ENCODE measurements at regions not wholly inside any gene's neighbourhood (a gene's known extent, or its start where the extent isn't known, plus 50 kb on each side); places are given as distances from the start of the nearest gene placed in this dataset.

- TF ChIP-seq CTCF (IDR thresholded peaks at IDR 0.05), result no peak
- no peak for TF ChIP-seq JUN (CRISPR knock-in tag; IDR thresholded peaks at IDR 0.05)
- TF ChIP-seq, protein P1, sequence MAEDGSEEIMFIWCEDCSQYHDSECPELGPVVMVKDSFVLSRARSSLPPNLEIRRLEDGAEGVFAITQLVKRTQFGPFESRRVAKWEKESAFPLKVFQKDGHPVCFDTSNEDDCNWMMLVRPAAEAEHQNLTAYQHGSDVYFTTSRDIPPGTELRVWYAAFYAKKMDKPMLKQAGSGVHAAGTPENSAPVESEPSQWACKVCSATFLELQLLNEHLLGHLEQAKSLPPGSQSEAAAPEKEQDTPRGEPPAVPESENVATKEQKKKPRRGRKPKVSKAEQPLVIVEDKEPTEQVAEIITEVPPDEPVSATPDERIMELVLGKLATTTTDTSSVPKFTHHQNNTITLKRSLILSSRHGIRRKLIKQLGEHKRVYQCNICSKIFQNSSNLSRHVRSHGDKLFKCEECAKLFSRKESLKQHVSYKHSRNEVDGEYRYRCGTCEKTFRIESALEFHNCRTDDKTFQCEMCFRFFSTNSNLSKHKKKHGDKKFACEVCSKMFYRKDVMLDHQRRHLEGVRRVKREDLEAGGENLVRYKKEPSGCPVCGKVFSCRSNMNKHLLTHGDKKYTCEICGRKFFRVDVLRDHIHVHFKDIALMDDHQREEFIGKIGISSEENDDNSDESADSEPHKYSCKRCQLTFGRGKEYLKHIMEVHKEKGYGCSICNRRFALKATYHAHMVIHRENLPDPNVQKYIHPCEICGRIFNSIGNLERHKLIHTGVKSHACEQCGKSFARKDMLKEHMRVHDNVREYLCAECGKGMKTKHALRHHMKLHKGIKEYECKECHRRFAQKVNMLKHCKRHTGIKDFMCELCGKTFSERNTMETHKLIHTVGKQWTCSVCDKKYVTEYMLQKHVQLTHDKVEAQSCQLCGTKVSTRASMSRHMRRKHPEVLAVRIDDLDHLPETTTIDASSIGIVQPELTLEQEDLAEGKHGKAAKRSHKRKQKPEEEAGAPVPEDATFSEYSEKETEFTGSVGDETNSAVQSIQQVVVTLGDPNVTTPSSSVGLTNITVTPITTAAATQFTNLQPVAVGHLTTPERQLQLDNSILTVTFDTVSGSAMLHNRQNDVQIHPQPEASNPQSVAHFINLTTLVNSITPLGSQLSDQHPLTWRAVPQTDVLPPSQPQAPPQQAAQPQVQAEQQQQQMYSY (CRISPR knock-in tag; IDR thresholded peaks at IDR 0.05), result no peak
- TF ChIP-seq, protein P2, sequence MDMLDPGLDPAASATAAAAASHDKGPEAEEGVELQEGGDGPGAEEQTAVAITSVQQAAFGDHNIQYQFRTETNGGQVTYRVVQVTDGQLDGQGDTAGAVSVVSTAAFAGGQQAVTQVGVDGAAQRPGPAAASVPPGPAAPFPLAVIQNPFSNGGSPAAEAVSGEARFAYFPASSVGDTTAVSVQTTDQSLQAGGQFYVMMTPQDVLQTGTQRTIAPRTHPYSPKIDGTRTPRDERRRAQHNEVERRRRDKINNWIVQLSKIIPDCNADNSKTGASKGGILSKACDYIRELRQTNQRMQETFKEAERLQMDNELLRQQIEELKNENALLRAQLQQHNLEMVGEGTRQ (CRISPR knock-in tag; IDR thresholded peaks at IDR 0.05), result no peak
- TF ChIP-seq KAT7 (CRISPR knock-in tag; IDR thresholded peaks at IDR 0.05; ENCODE audit: borderline replicate concordance), result no peak
- no peak for TF ChIP-seq ZNF317 (CRISPR knock-in tag; IDR thresholded peaks at IDR 0.05; ENCODE audit: borderline replicate concordance, low read depth)
Observed at GRCh38 chr2:198597648-198598047, 793.3 kb downstream of the PLCL1 start.

Measured in WTC11 (cell line).